Activated T-helper 2 cell treated with anti-CD3 and anti-CD28 coated beads, Interferon-gamma antibody, Interleukin-2, Interleukin-4, amounts not matched to agents 10 μg/mL and 5 μg/mL and 100 μg/mL, durations not matched to agents 14 hours and 24 hours and 36 hours (primary cell): ENCODE measurements at regions not wholly inside any gene's neighbourhood (a gene's known extent, or its start where the extent isn't known, plus 50 kb on each side); places are given as distances from the start of the nearest gene placed in this dataset.

ENCODE experiments used
- DNase-seq: peaks from one replicate; pipeline ENCODE4 v3.0.0; 2021; ENCODE audit warnings: low spot score
- H3K27ac Mint-ChIP-seq: one replicate; pipeline ENCODE4 v1.8.0; 2021; ENCODE audit warnings: mixed read lengths
- H3K27me3 Mint-ChIP-seq: one replicate; pipeline ENCODE4 v1.8.0; 2021; ENCODE audit warnings: low read depth, mixed read lengths
- H3K36me3 Mint-ChIP-seq: one replicate; pipeline ENCODE4 v1.8.0; 2021; ENCODE audit warnings: low read depth, mixed read lengths
- H3K4me1 Mint-ChIP-seq: one replicate; pipeline ENCODE4 v1.8.0; 2021; ENCODE audit warnings: low read depth, mixed read lengths
- H3K4me3 Mint-ChIP-seq: one replicate; pipeline ENCODE4 v1.8.0; 2021; ENCODE audit warnings: low read depth, mild to moderate bottlenecking, moderate library complexity, mixed read lengths
- H3K9me3 Mint-ChIP-seq: one replicate; pipeline ENCODE4 v1.8.0; 2021; ENCODE audit warnings: mixed read lengths
- intact Hi-C: fragments of 100-400 bp; cut with micrococcal nuclease; formaldehyde crosslinking; loops from one replicate; pipeline ENCODE4 v1.15.1; 2023

GRCh38 chr2:81529944-81530343 lies 1225.4 kb upstream of the LRRTM1 start:
- DNase-seq: no peak
- Mint-ChIP-seq H3K27me3 (no peaks in the 10 kb centered on the region), H3K4me1 (no peaks in the 10 kb centered on the region), H3K27ac (no peak overlapping the region), H3K36me3 (no peaks in the 10 kb centered on the region), H3K9me3 (peaks cover 34% of the 10 kb centered on the region), H3K4me3 (no peak overlapping the region)
- intact Hi-C loops: no loop called here

DNA sequence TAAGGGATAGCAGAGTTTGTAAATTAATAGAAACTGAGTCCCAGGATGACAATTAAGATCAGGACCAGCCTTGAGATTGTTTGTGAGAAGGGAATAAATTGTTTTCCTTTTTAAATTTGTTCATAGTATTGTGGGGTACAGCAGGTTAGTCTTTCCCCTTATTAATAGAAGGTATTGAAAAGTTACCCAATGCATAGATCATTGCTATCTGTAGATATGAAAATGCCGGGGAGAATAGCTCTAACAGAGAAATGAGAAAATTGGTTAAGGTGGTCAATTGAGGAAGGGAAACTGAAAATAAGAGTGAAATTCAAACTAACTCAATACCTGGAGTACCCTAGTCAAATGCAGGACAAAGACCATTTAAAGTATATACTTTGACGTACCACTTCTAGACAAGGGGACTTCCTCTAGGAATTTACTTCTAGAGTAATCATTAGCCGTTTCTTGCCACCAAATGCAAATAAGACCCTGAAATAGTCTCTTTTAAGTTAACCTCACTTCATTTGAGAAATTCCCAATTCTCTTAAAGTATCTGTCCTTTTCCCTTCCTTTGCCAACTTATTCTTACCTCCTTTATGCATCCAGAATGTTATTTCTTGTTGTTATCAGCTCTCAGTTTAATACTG lies 1224.4 kb upstream of the LRRTM1 start:
- H3K27me3 Mint-ChIP-seq: no peaks in the 10 kb centered on the region
- peaks cover 40% of the 10 kb centered on the region for H3K9me3 Mint-ChIP-seq
- H3K4me1 Mint-ChIP-seq: no peaks in the 10 kb centered on the region
- H3K36me3 Mint-ChIP-seq: no peaks in the 10 kb centered on the region
- H3K27ac Mint-ChIP-seq: no peak overlapping the region
- intact Hi-C loops: no loop called here
- no peak for DNase-seq
- H3K4me3 Mint-ChIP-seq: no peak overlapping the region

GRCh38 chr2:81523344-81523743 lies 1218.8 kb upstream of the LRRTM1 start:
- peaks cover 50% of the 10 kb centered on the region for H3K9me3 Mint-ChIP-seq
- no peaks in the 10 kb centered on the region for H3K36me3 Mint-ChIP-seq
- no peaks in the 10 kb centered on the region for H3K4me1 Mint-ChIP-seq
- intact Hi-C loops: no loop called here
- no peak overlapping the region for H3K27ac Mint-ChIP-seq
- H3K4me3 Mint-ChIP-seq: no peak overlapping the region
- H3K27me3 Mint-ChIP-seq: no peaks in the 10 kb centered on the region
- no peak for DNase-seq

DNA sequence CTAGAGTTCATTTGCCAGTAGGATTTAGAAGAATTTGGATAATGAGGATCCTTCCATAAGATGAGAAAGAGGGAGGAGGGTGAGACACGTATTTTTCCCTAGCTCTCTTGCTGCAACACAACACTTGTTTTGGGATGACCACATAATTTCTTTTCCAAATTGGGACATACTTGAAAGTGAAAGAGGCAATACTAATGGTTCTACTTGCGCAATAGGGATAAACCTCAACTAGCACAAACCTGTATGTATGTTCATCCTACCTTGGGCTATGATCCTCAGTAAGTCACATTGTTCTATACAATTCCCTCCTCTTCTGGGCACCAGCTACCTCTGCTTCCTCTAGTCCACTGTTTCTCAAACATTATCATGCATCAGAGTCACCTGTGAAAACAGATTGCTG lies 1208.8 kb upstream of the LRRTM1 start:
- Mint-ChIP-seq H3K4me1 (no peaks in the 10 kb centered on the region), H3K36me3 (no peaks in the 10 kb centered on the region), H3K27ac (no peak overlapping the region), H3K9me3 (peaks cover 24% of the 10 kb centered on the region), H3K4me3 (no peak overlapping the region), H3K27me3 (no peaks in the 10 kb centered on the region)
- no peak for DNase-seq
- intact Hi-C loops: no loop called here

- Mint-ChIP-seq H3K4me1 (no peaks in the 10 kb centered on the region), H3K4me3 (no peak overlapping the region), H3K9me3 (peaks cover 31% of the 10 kb centered on the region), H3K27me3 (no peaks in the 10 kb centered on the region), H3K27ac (no peak overlapping the region), H3K36me3 (no peaks in the 10 kb centered on the region)
- DNase-seq: no peak
- intact Hi-C loops: no loop called here
These were observed 1201.0 kb upstream of the LRRTM1 start for GRCh38 chr2:81505586-81505985.

GRCh38 chr2:81495556-81495955 lies 1191.0 kb upstream of the LRRTM1 start:
- H3K4me1 Mint-ChIP-seq: no peaks in the 10 kb centered on the region
- intact Hi-C loops: no loop called here
- no peak overlapping the region for H3K4me3 Mint-ChIP-seq
- H3K27ac Mint-ChIP-seq: no peak overlapping the region
- H3K36me3 Mint-ChIP-seq: no peaks in the 10 kb centered on the region
- peaks cover 66% of the 10 kb centered on the region for H3K9me3 Mint-ChIP-seq
- no peaks in the 10 kb centered on the region for H3K27me3 Mint-ChIP-seq
- DNase-seq: no peak

DNA sequence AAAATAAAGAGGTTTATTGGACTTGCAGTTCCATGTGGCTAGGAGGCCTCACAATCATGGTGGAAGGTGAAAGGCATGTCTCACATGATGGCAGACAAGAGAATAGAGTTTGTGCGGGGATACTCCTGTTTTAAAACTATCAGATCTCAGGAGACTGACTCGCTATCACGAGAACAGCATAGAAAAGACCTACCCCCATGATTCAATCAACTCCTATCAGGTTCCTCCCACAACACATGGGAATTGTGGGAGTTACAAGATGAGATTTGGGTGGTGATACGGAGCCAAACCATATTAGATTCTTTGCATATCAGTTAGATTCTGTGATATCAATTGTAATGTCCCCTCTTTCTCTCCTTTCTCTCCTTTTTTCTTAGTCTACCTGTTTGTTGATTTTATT lies 1178.7 kb upstream of the LRRTM1 start:
- no peak overlapping the region for H3K27ac Mint-ChIP-seq
- H3K27me3 Mint-ChIP-seq: no peaks in the 10 kb centered on the region
- intact Hi-C loops: no loop called here
- no peak for DNase-seq
- no peaks in the 10 kb centered on the region for H3K4me1 Mint-ChIP-seq
- peaks cover 47% of the 10 kb centered on the region for H3K9me3 Mint-ChIP-seq
- H3K4me3 Mint-ChIP-seq: no peak overlapping the region
- no peaks in the 10 kb centered on the region for H3K36me3 Mint-ChIP-seq

DNA sequence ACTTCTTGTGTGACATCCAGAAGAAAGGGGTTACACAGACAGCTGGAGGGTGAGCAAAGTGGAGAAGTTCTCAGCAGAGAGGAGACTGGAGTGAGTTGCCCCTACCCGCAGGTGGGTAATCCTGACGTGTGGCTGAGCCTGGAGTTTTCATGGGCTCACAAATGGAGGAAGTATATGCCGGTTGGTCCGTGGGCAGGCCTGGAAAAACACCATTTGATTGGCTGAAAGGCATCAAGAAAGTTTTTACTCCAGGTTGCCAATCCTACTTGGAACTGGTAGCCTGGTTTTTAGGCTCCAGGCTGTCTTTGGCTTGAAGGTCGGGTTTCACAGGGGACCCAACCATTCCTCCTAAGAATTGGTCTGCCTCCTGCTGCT lies 1177.4 kb upstream of the LRRTM1 start:
- Mint-ChIP-seq H3K27ac (no peak overlapping the region), H3K4me1 (no peaks in the 10 kb centered on the region), H3K4me3 (peak overlapping the region; percentile 30), H3K9me3 (peaks cover 39% of the 10 kb centered on the region), H3K36me3 (no peaks in the 10 kb centered on the region), H3K27me3 (no peaks in the 10 kb centered on the region)
- intact Hi-C loops: no loop called here
- no peak for DNase-seq

- no peak for DNase-seq
- Mint-ChIP-seq H3K36me3 (no peaks in the 10 kb centered on the region), H3K27me3 (no peaks in the 10 kb centered on the region), H3K9me3 (peaks cover 41% of the 10 kb centered on the region), H3K4me1 (no peaks in the 10 kb centered on the region), H3K27ac (no peak overlapping the region), H3K4me3 (peak overlapping the region; percentile 30)
- intact Hi-C loops: no loop called here
These were observed 1176.9 kb upstream of the LRRTM1 start for GRCh38 chr2:81481242-81481993.

DNA sequence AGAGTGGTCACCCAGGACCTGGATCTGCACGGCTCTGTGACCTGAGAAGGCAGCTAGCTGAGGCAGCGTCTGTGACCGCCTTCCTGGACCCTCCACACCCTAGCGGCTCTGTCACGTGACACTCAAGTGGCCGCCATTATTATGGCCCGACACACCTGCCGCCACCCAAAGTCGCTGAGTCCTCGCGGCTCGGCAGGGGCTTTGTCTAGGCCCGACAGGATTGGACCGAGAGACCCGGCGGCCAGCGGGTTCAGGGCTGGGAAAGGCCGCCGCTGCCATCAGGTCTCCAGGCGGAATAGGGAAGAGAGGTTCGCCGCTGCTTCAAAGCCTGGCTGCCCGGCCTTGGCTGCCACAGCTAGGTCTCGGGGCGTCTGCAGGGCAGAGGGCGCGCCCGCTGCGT lies 1162.5 kb upstream of the LRRTM1 start:
- H3K9me3 Mint-ChIP-seq: peaks cover 43% of the 10 kb centered on the region
- H3K36me3 Mint-ChIP-seq: no peaks in the 10 kb centered on the region
- H3K27ac Mint-ChIP-seq: no peak overlapping the region
- intact Hi-C loops: no loop called here
- H3K27me3 Mint-ChIP-seq: no peaks in the 10 kb centered on the region
- no peak for DNase-seq
- no peaks in the 10 kb centered on the region for H3K4me1 Mint-ChIP-seq
- H3K4me3 Mint-ChIP-seq: no peak overlapping the region

DNA sequence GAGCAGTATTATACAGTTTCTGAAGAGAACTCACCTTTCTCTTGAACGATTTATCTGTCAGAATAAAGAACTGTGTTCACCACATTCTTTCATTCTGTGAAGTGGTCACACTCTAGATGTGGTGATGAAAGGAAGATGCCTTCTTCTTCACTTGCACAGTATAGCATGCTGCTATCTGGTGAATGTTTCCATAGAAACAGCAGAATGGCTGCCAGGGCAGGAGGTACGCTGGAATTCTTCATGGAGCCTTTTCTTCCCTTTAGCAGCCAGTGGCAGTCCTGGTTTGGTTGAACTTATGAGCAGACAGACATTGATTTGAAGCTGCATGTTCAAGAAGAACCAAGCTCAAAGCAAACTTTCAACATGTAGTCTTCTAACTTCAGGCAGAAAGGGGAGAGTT lies 1157.9 kb upstream of the LRRTM1 start:
- Mint-ChIP-seq H3K27me3 (no peaks in the 10 kb centered on the region), H3K27ac (no peak overlapping the region), H3K36me3 (no peaks in the 10 kb centered on the region), H3K4me1 (no peaks in the 10 kb centered on the region), H3K9me3 (peaks cover 60% of the 10 kb centered on the region), H3K4me3 (no peak overlapping the region)
- intact Hi-C loops: no loop called here
- no peak for DNase-seq

- Mint-ChIP-seq H3K36me3 (no peaks in the 10 kb centered on the region), H3K4me1 (no peaks in the 10 kb centered on the region), H3K27me3 (no peaks in the 10 kb centered on the region), H3K27ac (no peak overlapping the region), H3K4me3 (no peak overlapping the region), H3K9me3 (peaks cover 38% of the 10 kb centered on the region)
- no peak for DNase-seq
- intact Hi-C loops: no loop called here
These were observed 1140.6 kb upstream of the LRRTM1 start for GRCh38 chr2:81445176-81445575.

GRCh38 chr2:81437456-81438000 lies 1133.0 kb upstream of the LRRTM1 start:
- intact Hi-C loops: no loop called here
- Mint-ChIP-seq H3K4me1 (no peaks in the 10 kb centered on the region), H3K36me3 (no peaks in the 10 kb centered on the region), H3K4me3 (no peak overlapping the region), H3K27ac (no peak overlapping the region), H3K27me3 (no peaks in the 10 kb centered on the region), H3K9me3 (peaks cover 40% of the 10 kb centered on the region)
- no peak for DNase-seq
